Mesenchymal stem cell (in vitro differentiated cells and primary cell): ENCODE measurements at regions not wholly inside any gene's neighbourhood (a gene's known extent, or its start where the extent isn't known, plus 50 kb on each side); places are given as distances from the start of the nearest gene placed in this dataset.

Source experiments
- DNase-seq: peaks from one replicate; pipeline ENCODE4 v3.0.0-alpha.2; 2013
- H2AFZ ChIP-seq: one replicate; pipeline ENCODE4 v1.6.1; 2013; ENCODE audit warnings: low read depth, mild to moderate bottlenecking, control low read depth, inconsistent platforms, low read length, moderate library complexity
- H2AK5ac ChIP-seq: 2 replicates; pipeline ENCODE4 v1.6.1; 2013; ENCODE audit warnings: low read length, moderate library complexity, mild to moderate bottlenecking, inconsistent platforms; ENCODE audit not compliant: severe bottlenecking
- H2BK120ac ChIP-seq: one replicate; pipeline ENCODE4 v1.6.1; 2013; ENCODE audit warnings: low read depth, mild to moderate bottlenecking, inconsistent platforms, low read length, moderate library complexity
- H2BK12ac ChIP-seq, 2 experiments: one replicate each; pipeline ENCODE4 v1.6.1; 2013; ENCODE audit warnings: inconsistent platforms in 2 of 2, low read length in 2 of 2, mild to moderate bottlenecking in 2 of 2, moderate library complexity in 2 of 2, control low read depth in 1 of 2
- H2BK15ac ChIP-seq: one replicate; pipeline ENCODE4 v1.6.1; 2013; ENCODE audit warnings: mild to moderate bottlenecking, low read depth, inconsistent platforms; ENCODE audit not compliant: poor library complexity, severe bottlenecking
- H2BK5ac ChIP-seq: 2 replicates; pipeline ENCODE4 v1.6.1; 2013; ENCODE audit warnings: low read depth, mild to moderate bottlenecking, low read length, control low read depth, inconsistent platforms; ENCODE audit not compliant: poor library complexity, severe bottlenecking
- H3K14ac ChIP-seq, 2 experiments: one replicate each; pipeline ENCODE4 v1.6.1; 2013; ENCODE audit warnings: inconsistent platforms in 2 of 2, low read length in 2 of 2, control low read depth in 1 of 2, mild to moderate bottlenecking in 1 of 2, moderate library complexity in 1 of 2
- H3K18ac ChIP-seq, 2 experiments: one replicate each; pipeline ENCODE4 v1.6.1; 2013; ENCODE audit warnings: inconsistent platforms in 2 of 2, low read length in 2 of 2, control low read depth in 1 of 2, low read depth in 1 of 2, mild to moderate bottlenecking in 1 of 2
- H3K23ac ChIP-seq, 2 experiments: one replicate each; pipeline ENCODE4 v1.6.1; 2013; ENCODE audit warnings: inconsistent platforms in 2 of 2, low read length in 2 of 2, mild to moderate bottlenecking in 2 of 2, moderate library complexity in 2 of 2, control low read depth in 1 of 2
- H3K27ac ChIP-seq: 2 replicates; pipeline ENCODE4 v1.5.1; 2013; ENCODE audit warnings: mild to moderate bottlenecking, moderate library complexity, low read length, control low read depth, inconsistent platforms; ENCODE audit not compliant: poor library complexity, severe bottlenecking
- H3K27me3 ChIP-seq, 2 experiments: 2 replicates each; pipeline versions ENCODE4 v1.6.1 to v1.7.0; 2013; ENCODE audit warnings: low read length in 2 of 2, mild to moderate bottlenecking in 2 of 2, moderate library complexity in 2 of 2, control low read depth in 1 of 2, inconsistent platforms in 1 of 2; ENCODE audit not compliant: control insufficient read depth in 1 of 2, insufficient read depth in 1 of 2
- H3K36me3 ChIP-seq, 2 experiments: 2 replicates each; pipeline versions ENCODE4 v1.6.1 to v1.7.0; 2013; ENCODE audit warnings: low read length in 2 of 2, control low read depth in 1 of 2, inconsistent platforms in 1 of 2, low read depth in 1 of 2, mild to moderate bottlenecking in 1 of 2; ENCODE audit not compliant: insufficient read depth in 2 of 2, control insufficient read depth in 1 of 2
- H3K4ac ChIP-seq, 2 experiments: one replicate each; pipeline ENCODE4 v1.6.1; 2013; ENCODE audit warnings: inconsistent platforms in 2 of 2, low read length in 2 of 2, mild to moderate bottlenecking in 2 of 2, moderate library complexity in 2 of 2, control low read depth in 1 of 2, low read depth in 1 of 2
- H3K4me1 ChIP-seq: 2 replicates; pipeline ENCODE4 v1.6.1; 2013; ENCODE audit warnings: low read depth, low read length, control low read depth; ENCODE audit not compliant: control insufficient read depth, insufficient read depth
- H3K4me2 ChIP-seq: 2 replicates; pipeline ENCODE4 v1.6.1; 2013; ENCODE audit warnings: low read length, mild to moderate bottlenecking, inconsistent platforms; ENCODE audit not compliant: poor library complexity, severe bottlenecking
- H3K4me3 ChIP-seq, 2 experiments: 2 replicates each; pipeline versions ENCODE4 v1.5.1 to v1.7.0; 2013; ENCODE audit warnings: low read length in 2 of 2, mild to moderate bottlenecking in 2 of 2, control low read depth in 1 of 2, low read depth in 1 of 2; ENCODE audit not compliant: insufficient read depth in 1 of 2
- H3K79me1 ChIP-seq: replicated peaks from 2 replicates; pipeline ENCODE4 v1.6.1; 2013; ENCODE audit warnings: mild to moderate bottlenecking, control low read depth, low read length, inconsistent platforms; ENCODE audit not compliant: poor library complexity, severe bottlenecking
- H3K9ac ChIP-seq: 2 replicates; pipeline ENCODE4 v1.7.0; 2013; ENCODE audit warnings: mild to moderate bottlenecking, low read length, moderate library complexity
- H3K9me3 ChIP-seq: 2 replicates; pipeline ENCODE4 v1.7.0; 2013; ENCODE audit warnings: mild to moderate bottlenecking, low read length; ENCODE audit not compliant: control insufficient read depth
- H4K8ac ChIP-seq: one replicate; pipeline ENCODE4 v1.6.1; 2013; ENCODE audit warnings: inconsistent platforms, mild to moderate bottlenecking, low read length, moderate library complexity
- H4K91ac ChIP-seq: one replicate; pipeline ENCODE4 v1.6.1; 2013; ENCODE audit warnings: mild to moderate bottlenecking, low read length, inconsistent platforms
- WGBS: methylation state at CpG from one replicate; pipeline ENCODE4 v1.1.7; 2013; ENCODE audit warnings: mixed read lengths; 5-methylcytosine and 5-hydroxymethylcytosine counted together

DNA sequence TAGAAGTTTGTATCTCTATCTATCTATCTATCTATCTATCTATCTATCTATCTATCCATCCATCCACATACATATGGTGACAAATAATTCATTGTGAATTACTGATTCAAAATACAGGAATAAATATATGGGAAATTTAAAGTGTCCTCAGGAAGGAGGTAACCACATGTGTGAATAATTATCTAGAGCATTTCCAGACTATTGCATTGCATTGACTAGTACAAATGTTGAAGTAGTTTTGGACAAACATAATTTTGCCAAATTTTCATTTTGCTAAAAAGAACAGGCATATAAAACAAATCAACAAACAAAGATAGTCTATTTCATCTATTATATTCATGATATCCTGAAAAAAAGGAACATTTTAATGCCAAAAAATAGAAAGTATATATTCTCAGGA, 192.7 kb downstream of the UTRN start:
- peaks cover 10 to 55% of the 10 kb centered on the region in 2 experiments for H3K36me3 ChIP-seq
- no peak overlapping the region for H3K18ac ChIP-seq
- no peak overlapping the region for H3K27ac ChIP-seq
- no peak overlapping the region for H4K8ac ChIP-seq
- H4K91ac ChIP-seq, result no peak overlapping the region
- H2AK5ac ChIP-seq, result no peak overlapping the region
- H3K9me3 ChIP-seq, result no peaks in the 10 kb centered on the region
- H2BK5ac ChIP-seq, result no peak overlapping the region
- H3K4ac ChIP-seq, result no peak overlapping the region
- H2BK120ac ChIP-seq, result no peak overlapping the region
- no peak overlapping the region for H3K14ac ChIP-seq
- no peak overlapping the region for H3K4me2 ChIP-seq
- H3K27me3 ChIP-seq, result no peaks in the 10 kb centered on the region
- no peak overlapping the region for H3K9ac ChIP-seq
- H3K4me3 ChIP-seq, result no peak overlapping the region
- H3K23ac ChIP-seq, result no peak overlapping the region
- no peak overlapping the region for H2BK12ac ChIP-seq
- peaks cover 15% of the 10 kb centered on the region for H3K79me1 ChIP-seq
- no peak overlapping the region for H2BK15ac ChIP-seq
- no peak for DNase-seq
- peaks cover 2% of the 10 kb centered on the region for H3K4me1 ChIP-seq
- H2AFZ ChIP-seq, result no peak overlapping the region

- Histone ChIP-seq H3K36me3 (peaks cover 9 to 51% of the 10 kb centered on the region in 2 experiments), H2AFZ (no peak overlapping the region), H3K27ac (no peak overlapping the region), H3K4me2 (no peak overlapping the region), H3K4me1 (peaks cover 2% of the 10 kb centered on the region), H3K79me1 (peaks cover 13% of the 10 kb centered on the region), H3K18ac (no peak overlapping the region), H3K27me3 (no peaks in the 10 kb centered on the region), H3K9me3 (no peaks in the 10 kb centered on the region), H2AK5ac (peak overlapping the region; percentile 5), H2BK5ac (no peak overlapping the region), H3K23ac (no peak overlapping the region), H4K8ac (no peak overlapping the region), H2BK12ac (no peak overlapping the region), H2BK120ac (no peak overlapping the region), H3K14ac (no peak overlapping the region), H3K9ac (peak overlapping the region; percentile 6), H2BK15ac (no peak overlapping the region), H3K4me3 (no peak overlapping the region), H3K4ac (no peak overlapping the region), H4K91ac (no peak overlapping the region)
- WGBS, result 100% methylated on average over 2 of the region's 5 CpGs
- no peak for DNase-seq
Observed at GRCh38 chr6:144478483-144478882, 193.3 kb downstream of the UTRN start.

GRCh38 chr6:144479991-144480390, 194.9 kb downstream of the UTRN start:
- WGBS, result no CpG with 5 or more reads among the region's 1 CpG
- peaks cover 9 to 37% of the 10 kb centered on the region in 2 experiments for H3K36me3 ChIP-seq
- H3K4me3 ChIP-seq, result no peak overlapping the region
- H3K9me3 ChIP-seq, result no peaks in the 10 kb centered on the region
- H3K23ac ChIP-seq, result no peak overlapping the region
- no peak overlapping the region for H2BK15ac ChIP-seq
- no peak overlapping the region for H4K91ac ChIP-seq
- H3K9ac ChIP-seq, result no peak overlapping the region
- H3K79me1 ChIP-seq, result peaks cover 14% of the 10 kb centered on the region
- H2BK5ac ChIP-seq, result no peak overlapping the region
- no peak overlapping the region for H4K8ac ChIP-seq
- DNase-seq, result no peak
- no peak overlapping the region for H2AK5ac ChIP-seq
- peaks cover 2% of the 10 kb centered on the region for H3K4me1 ChIP-seq
- H3K18ac ChIP-seq, result no peak overlapping the region
- no peak overlapping the region for H3K4me2 ChIP-seq
- H2BK12ac ChIP-seq, result no peak overlapping the region
- H2BK120ac ChIP-seq, result no peak overlapping the region
- no peak overlapping the region for H3K27ac ChIP-seq
- H3K14ac ChIP-seq, result no peak overlapping the region
- no peak overlapping the region for H3K4ac ChIP-seq
- no peak overlapping the region for H2AFZ ChIP-seq
- H3K27me3 ChIP-seq, result no peaks in the 10 kb centered on the region

DNA sequence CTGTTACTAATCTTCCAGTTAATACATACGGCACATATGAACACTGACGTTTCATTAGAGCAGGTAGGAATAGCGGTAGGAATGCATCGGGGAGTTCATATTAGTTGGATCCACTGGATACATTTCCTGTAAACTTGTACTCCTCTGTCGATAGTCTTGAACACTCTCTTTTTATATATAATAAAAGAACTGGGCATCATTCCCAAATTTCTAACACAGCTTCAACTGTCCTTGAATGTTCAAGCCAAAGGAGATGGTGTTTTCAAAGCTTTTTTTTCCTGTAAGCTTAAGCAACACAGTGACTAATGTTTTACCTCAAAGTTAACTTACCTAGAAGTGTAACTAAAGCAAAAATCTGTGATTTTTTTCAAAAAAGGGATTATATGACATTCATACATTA, 195.3 kb downstream of the UTRN start:
- Histone ChIP-seq H2BK120ac (no peak overlapping the region), H2AK5ac (no peak overlapping the region), H3K9ac (no peak overlapping the region), H3K18ac (no peak overlapping the region), H3K4ac (no peak overlapping the region), H2BK5ac (no peak overlapping the region), H3K9me3 (no peaks in the 10 kb centered on the region), H2AFZ (no peak overlapping the region), H3K4me2 (no peak overlapping the region), H3K27me3 (no peaks in the 10 kb centered on the region), H3K23ac (no peak overlapping the region), H4K91ac (no peak overlapping the region), H3K4me3 (no peak overlapping the region), H3K79me1 (peaks cover 14% of the 10 kb centered on the region), H3K4me1 (peaks cover 2% of the 10 kb centered on the region), H2BK15ac (no peak overlapping the region), H3K27ac (no peak overlapping the region), H4K8ac (no peak overlapping the region), H3K14ac (no peak overlapping the region), H2BK12ac (no peak overlapping the region), H3K36me3 (peaks cover 9 to 36% of the 10 kb centered on the region in 2 experiments)
- 100% methylated on average over 1 of the region's 5 CpGs for WGBS
- DNase-seq, result no peak
